Hepatocyte (in vitro differentiated cells): ENCODE measurements at regions not wholly inside any gene's neighbourhood (a gene's known extent, or its start where the extent isn't known, plus 50 kb on each side); places are given as distances from the start of the nearest gene placed in this dataset.

Experiments
- EZH2 ChIP-seq: fragments of 200-600 bp; sonication (generic); IDR thresholded peaks from 2 replicates; pipeline ENCODE4 v1.6.1; 2016; ENCODE audit warnings: antibody characterized with exemption, mild to moderate bottlenecking, borderline replicate concordance
- EZH2phosphoT487 ChIP-seq: fragments of 200-600 bp; sonication (generic); IDR thresholded peaks from one replicate; pipeline ENCODE4 v1.6.1; 2018; ENCODE audit warnings: antibody characterized with exemption, mild to moderate bottlenecking, low read depth, moderate library complexity; ENCODE audit not compliant: unreplicated experiment, severe bottlenecking
- TF ChIP-seq, protein P1 (sequence below): fragments of 200-600 bp; sonication (generic); IDR thresholded peaks from 2 replicates; pipeline ENCODE4 v1.5.1; 2016; ENCODE audit warnings: antibody characterized with exemption, mild to moderate bottlenecking; ENCODE audit not compliant: poor library complexity

DNA sequence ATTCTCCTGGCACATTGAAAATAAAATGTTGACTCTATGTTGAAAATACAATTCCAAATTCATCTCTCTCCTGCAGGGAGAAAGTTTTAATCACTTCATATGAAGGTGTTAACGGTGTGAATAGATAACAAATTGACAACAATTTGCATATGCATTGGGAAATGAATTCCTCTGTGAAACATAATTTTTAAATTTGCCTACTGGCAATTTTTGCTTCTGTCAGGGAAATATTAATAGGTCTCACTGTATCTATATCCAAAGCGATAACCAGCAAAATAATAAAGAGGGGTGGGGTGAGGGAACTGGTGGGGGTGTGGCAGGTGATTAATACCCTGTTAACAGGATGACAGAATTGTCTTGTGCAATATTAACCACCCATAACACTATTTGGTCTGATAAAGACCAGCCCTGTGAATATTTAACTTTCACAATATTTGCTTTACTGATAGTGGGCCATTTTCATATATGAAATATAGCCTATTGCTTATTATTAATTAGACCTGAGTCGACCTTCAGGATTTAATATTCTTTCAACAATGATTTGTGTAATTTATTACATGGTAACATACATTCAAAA lies 239.0 kb upstream of the SSTR1 start:
- TF ChIP-seq EZH2 (no peak), EZH2phosphoT487 (no peak)
- TF ChIP-seq, protein P1, sequence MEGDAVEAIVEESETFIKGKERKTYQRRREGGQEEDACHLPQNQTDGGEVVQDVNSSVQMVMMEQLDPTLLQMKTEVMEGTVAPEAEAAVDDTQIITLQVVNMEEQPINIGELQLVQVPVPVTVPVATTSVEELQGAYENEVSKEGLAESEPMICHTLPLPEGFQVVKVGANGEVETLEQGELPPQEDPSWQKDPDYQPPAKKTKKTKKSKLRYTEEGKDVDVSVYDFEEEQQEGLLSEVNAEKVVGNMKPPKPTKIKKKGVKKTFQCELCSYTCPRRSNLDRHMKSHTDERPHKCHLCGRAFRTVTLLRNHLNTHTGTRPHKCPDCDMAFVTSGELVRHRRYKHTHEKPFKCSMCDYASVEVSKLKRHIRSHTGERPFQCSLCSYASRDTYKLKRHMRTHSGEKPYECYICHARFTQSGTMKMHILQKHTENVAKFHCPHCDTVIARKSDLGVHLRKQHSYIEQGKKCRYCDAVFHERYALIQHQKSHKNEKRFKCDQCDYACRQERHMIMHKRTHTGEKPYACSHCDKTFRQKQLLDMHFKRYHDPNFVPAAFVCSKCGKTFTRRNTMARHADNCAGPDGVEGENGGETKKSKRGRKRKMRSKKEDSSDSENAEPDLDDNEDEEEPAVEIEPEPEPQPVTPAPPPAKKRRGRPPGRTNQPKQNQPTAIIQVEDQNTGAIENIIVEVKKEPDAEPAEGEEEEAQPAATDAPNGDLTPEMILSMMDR: no peak
